ENCODE measurements at regions not wholly inside any gene's neighbourhood (a gene's known extent, or its start where the extent isn't known, plus 50 kb on each side); places are given as distances from the start of the nearest gene placed in this dataset.

DNA sequence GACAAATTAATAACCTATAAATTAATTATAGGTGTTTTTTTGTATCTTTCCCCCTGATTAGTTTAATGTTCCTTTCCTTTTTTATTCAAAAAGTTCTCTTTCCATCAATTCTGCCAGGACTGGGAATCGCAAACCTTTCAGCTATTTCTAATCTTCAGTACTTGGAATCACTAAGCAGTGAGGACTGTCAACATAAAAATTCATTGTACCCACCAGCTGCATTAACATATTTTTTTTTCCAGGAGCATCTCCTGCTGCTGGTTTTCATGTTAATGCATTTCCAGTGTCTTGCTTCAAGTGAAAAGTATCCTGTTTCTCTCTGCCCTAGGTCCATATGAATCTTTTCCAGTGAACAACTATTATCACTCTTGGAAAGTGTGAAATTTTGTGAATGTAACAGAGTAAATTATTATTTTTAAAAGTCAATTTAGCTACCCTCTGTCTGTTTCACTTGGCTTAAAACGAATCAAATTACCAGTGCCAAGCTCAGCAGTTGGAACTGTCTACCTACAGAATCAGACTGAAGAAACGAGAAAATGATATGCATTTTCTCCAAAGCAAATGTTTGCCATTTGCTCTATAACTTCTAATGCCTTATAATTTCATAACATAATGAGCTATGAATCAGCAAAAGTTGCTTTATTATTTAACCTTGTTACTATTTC lies 804.4 kb downstream of the EPHA4 start:
- TF ChIP-seq, protein P1, sequence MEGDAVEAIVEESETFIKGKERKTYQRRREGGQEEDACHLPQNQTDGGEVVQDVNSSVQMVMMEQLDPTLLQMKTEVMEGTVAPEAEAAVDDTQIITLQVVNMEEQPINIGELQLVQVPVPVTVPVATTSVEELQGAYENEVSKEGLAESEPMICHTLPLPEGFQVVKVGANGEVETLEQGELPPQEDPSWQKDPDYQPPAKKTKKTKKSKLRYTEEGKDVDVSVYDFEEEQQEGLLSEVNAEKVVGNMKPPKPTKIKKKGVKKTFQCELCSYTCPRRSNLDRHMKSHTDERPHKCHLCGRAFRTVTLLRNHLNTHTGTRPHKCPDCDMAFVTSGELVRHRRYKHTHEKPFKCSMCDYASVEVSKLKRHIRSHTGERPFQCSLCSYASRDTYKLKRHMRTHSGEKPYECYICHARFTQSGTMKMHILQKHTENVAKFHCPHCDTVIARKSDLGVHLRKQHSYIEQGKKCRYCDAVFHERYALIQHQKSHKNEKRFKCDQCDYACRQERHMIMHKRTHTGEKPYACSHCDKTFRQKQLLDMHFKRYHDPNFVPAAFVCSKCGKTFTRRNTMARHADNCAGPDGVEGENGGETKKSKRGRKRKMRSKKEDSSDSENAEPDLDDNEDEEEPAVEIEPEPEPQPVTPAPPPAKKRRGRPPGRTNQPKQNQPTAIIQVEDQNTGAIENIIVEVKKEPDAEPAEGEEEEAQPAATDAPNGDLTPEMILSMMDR (IDR thresholded peaks at IDR 0.05), result no peak
- no peak for TF ChIP-seq POLR2A (IDR thresholded peaks at IDR 0.05)
